ENCODE measurements at regions not wholly inside any gene's neighbourhood (a gene's known extent, or its start where the extent isn't known, plus 50 kb on each side); places are given as distances from the start of the nearest gene placed in this dataset.

DNA sequence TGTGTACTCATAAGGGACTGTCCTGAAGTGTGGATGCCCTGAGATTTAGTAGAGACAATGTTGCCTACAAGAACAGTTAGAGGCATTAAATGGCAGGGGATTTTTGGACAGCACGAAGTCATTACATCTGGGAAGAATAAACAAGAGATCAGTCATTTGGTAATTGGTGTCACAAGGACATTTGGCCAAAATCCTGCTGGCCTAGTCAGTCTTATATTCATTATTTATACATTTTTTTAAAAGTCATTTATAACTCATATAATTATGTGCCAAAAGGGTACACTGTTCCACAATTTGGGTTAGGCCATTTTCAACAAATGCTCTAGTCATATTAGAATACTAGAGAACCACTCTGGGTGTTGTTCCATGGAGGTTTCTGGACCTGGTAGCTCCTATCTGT, 104.7 kb downstream of the LRATD1 start:
- TF ChIP-seq TAF1 (IDR thresholded peaks at IDR 0.05; ENCODE audit: borderline replicate concordance, low read depth, low read length) (no peak), POLR2AphosphoS5 (IDR thresholded peaks at IDR 0.05; ENCODE audit: low read depth, low read length) (no peak)

Data from GM12892 (cell line).